H1 (cell line): ENCODE measurements at regions not wholly inside any gene's neighbourhood (a gene's known extent, or its start where the extent isn't known, plus 50 kb on each side); places are given as distances from the start of the nearest gene placed in this dataset.

Experiments used
- CEBPB ChIP-seq: IDR thresholded peaks from 2 replicates; pipeline ENCODE4 v1.6.1; 2012; ENCODE audit warnings: low read depth, low read length
- FOSL1 ChIP-seq: IDR thresholded peaks from 2 replicates; pipeline ENCODE4 v1.6.1; 2011; ENCODE audit warnings: mild to moderate bottlenecking, low read depth, low read length, moderate library complexity; ENCODE audit not compliant: insufficient read depth
- GABPA ChIP-seq: IDR thresholded peaks from 2 replicates; pipeline ENCODE4 v1.6.1; 2011; ENCODE audit warnings: mild to moderate bottlenecking, low read length, moderate library complexity, borderline replicate concordance; ENCODE audit not compliant: insufficient read depth
- JUN ChIP-seq: IDR thresholded peaks from 2 replicates; pipeline ENCODE4 v1.6.1; 2011; ENCODE audit warnings: low read depth, mild to moderate bottlenecking, improper control_type of control experiment, low read length
- JUND ChIP-seq: IDR thresholded peaks from 2 replicates; pipeline ENCODE4 v1.6.1; 2011; ENCODE audit warnings: mild to moderate bottlenecking, improper control_type of control experiment, low read length
- RAD21 ChIP-seq, 2 experiments: IDR thresholded peaks in 1 of 2; conservative IDR thresholded peaks in 1 of 2; 2 replicates each; pipeline ENCODE4 v1.6.1; 2011; ENCODE audit warnings: low read depth in 2 of 2, low read length in 2 of 2, improper control_type of control experiment in 1 of 2, inconsistent platforms in 1 of 2, mild to moderate bottlenecking in 1 of 2, moderate library complexity in 1 of 2
- SIN3A ChIP-seq, 2 experiments: IDR thresholded peaks in 1 of 2; conservative IDR thresholded peaks in 1 of 2; 2 replicates each; pipeline ENCODE4 v1.6.1; 2011 to 2012; ENCODE audit warnings: low read length in 2 of 2, improper control_type of control experiment in 1 of 2, low read depth in 1 of 2, mild to moderate bottlenecking in 1 of 2
- SIRT6 ChIP-seq: IDR thresholded peaks from one replicate; pipeline ENCODE4 v1.7.1; 2012; ENCODE audit warnings: low read length, inconsistent platforms
- TF ChIP-seq, protein P1 (sequence below): fragments of 300-600 bp; sonication (generic); IDR thresholded peaks from 2 replicates; pipeline ENCODE4 v1.7.1; 2012; ENCODE audit warnings: low read length, moderate library complexity, mild to moderate bottlenecking, inconsistent platforms; ENCODE audit not compliant: insufficient replicate concordance
- TF ChIP-seq, protein P2 (sequence below): IDR thresholded peaks from 2 replicates; pipeline ENCODE4 v1.6.1; 2012; ENCODE audit warnings: inconsistent platforms
- TF ChIP-seq, protein P3 (sequence below): IDR thresholded peaks from 2 replicates; pipeline ENCODE4 v1.6.1; 2012; ENCODE audit warnings: inconsistent platforms

DNA sequence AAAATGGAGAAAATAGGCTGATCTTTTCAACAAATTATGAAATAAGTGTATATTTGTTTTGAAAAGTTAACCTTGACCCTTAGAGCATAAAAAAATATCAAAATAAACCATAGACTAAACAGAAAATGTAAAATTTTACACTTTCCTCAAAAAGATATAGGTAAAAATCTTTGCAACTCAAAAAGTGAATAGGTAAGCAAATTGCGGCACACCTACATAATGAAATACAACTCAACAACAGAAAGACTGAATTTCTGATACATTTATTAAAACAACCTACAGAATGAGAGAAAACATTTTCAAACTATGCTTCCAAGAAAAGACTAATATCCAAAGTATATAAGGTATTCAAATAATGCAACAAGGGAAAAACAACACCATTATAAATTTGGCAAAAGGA lies 425.7 kb upstream of the KHDRBS2 start (continued):
- TF ChIP-seq, protein P1, sequence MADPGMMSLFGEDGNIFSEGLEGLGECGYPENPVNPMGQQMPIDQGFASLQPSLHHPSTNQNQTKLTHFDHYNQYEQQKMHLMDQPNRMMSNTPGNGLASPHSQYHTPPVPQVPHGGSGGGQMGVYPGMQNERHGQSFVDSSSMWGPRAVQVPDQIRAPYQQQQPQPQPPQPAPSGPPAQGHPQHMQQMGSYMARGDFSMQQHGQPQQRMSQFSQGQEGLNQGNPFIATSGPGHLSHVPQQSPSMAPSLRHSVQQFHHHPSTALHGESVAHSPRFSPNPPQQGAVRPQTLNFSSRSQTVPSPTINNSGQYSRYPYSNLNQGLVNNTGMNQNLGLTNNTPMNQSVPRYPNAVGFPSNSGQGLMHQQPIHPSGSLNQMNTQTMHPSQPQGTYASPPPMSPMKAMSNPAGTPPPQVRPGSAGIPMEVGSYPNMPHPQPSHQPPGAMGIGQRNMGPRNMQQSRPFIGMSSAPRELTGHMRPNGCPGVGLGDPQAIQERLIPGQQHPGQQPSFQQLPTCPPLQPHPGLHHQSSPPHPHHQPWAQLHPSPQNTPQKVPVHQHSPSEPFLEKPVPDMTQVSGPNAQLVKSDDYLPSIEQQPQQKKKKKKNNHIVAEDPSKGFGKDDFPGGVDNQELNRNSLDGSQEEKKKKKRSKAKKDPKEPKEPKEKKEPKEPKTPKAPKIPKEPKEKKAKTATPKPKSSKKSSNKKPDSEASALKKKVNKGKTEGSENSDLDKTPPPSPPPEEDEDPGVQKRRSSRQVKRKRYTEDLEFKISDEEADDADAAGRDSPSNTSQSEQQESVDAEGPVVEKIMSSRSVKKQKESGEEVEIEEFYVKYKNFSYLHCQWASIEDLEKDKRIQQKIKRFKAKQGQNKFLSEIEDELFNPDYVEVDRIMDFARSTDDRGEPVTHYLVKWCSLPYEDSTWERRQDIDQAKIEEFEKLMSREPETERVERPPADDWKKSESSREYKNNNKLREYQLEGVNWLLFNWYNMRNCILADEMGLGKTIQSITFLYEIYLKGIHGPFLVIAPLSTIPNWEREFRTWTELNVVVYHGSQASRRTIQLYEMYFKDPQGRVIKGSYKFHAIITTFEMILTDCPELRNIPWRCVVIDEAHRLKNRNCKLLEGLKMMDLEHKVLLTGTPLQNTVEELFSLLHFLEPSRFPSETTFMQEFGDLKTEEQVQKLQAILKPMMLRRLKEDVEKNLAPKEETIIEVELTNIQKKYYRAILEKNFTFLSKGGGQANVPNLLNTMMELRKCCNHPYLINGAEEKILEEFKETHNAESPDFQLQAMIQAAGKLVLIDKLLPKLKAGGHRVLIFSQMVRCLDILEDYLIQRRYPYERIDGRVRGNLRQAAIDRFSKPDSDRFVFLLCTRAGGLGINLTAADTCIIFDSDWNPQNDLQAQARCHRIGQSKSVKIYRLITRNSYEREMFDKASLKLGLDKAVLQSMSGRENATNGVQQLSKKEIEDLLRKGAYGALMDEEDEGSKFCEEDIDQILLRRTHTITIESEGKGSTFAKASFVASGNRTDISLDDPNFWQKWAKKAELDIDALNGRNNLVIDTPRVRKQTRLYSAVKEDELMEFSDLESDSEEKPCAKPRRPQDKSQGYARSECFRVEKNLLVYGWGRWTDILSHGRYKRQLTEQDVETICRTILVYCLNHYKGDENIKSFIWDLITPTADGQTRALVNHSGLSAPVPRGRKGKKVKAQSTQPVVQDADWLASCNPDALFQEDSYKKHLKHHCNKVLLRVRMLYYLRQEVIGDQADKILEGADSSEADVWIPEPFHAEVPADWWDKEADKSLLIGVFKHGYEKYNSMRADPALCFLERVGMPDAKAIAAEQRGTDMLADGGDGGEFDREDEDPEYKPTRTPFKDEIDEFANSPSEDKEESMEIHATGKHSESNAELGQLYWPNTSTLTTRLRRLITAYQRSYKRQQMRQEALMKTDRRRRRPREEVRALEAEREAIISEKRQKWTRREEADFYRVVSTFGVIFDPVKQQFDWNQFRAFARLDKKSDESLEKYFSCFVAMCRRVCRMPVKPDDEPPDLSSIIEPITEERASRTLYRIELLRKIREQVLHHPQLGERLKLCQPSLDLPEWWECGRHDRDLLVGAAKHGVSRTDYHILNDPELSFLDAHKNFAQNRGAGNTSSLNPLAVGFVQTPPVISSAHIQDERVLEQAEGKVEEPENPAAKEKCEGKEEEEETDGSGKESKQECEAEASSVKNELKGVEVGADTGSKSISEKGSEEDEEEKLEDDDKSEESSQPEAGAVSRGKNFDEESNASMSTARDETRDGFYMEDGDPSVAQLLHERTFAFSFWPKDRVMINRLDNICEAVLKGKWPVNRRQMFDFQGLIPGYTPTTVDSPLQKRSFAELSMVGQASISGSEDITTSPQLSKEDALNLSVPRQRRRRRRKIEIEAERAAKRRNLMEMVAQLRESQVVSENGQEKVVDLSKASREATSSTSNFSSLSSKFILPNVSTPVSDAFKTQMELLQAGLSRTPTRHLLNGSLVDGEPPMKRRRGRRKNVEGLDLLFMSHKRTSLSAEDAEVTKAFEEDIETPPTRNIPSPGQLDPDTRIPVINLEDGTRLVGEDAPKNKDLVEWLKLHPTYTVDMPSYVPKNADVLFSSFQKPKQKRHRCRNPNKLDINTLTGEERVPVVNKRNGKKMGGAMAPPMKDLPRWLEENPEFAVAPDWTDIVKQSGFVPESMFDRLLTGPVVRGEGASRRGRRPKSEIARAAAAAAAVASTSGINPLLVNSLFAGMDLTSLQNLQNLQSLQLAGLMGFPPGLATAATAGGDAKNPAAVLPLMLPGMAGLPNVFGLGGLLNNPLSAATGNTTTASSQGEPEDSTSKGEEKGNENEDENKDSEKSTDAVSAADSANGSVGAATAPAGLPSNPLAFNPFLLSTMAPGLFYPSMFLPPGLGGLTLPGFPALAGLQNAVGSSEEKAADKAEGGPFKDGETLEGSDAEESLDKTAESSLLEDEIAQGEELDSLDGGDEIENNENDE, result no peak
- TF ChIP-seq, protein P2, sequence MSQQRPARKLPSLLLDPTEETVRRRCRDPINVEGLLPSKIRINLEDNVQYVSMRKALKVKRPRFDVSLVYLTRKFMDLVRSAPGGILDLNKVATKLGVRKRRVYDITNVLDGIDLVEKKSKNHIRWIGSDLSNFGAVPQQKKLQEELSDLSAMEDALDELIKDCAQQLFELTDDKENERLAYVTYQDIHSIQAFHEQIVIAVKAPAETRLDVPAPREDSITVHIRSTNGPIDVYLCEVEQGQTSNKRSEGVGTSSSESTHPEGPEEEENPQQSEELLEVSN, result no peak
- TF ChIP-seq FOSL1 (no peak), RAD21 (IDR thresholded peaks at IDR 0.05 in 1 of 2, conservative IDR thresholded peaks at IDR 0.05 in 1 of 2; ENCODE audit: low read depth in 2 of 2, low read length in 2 of 2) (no peak), CEBPB (no peak), JUN (no peak), SIN3A (conservative IDR thresholded peaks at IDR 0.05 in 1 of 2, IDR thresholded peaks at IDR 0.05 in 1 of 2; ENCODE audit: low read depth in 1 of 2, low read length in 2 of 2) (no peak), JUND (no peak), SIRT6 (no peak), GABPA (no peak)
- TF ChIP-seq, protein P3, sequence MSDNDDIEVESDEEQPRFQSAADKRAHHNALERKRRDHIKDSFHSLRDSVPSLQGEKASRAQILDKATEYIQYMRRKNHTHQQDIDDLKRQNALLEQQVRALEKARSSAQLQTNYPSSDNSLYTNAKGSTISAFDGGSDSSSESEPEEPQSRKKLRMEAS, result no peak
